Endodermal cell (in vitro differentiated cells): ENCODE measurements at regions not wholly inside any gene's neighbourhood (a gene's known extent, or its start where the extent isn't known, plus 50 kb on each side); places are given as distances from the start of the nearest gene placed in this dataset.

Experiments
- DNase-seq: peaks from one replicate; pipeline ENCODE4 v3.0.0-alpha.2; 2017
- H3K27ac ChIP-seq: 2 replicates; pipeline ENCODE4 v1.5.1; 2013; ENCODE audit warnings: mild to moderate bottlenecking, low read depth, low read length, moderate library complexity
- H3K27me3 ChIP-seq: 2 replicates; pipeline ENCODE4 v1.6.1; 2013; ENCODE audit warnings: mild to moderate bottlenecking, low read length, moderate library complexity; ENCODE audit not compliant: insufficient read depth, control insufficient read depth, poor library complexity, severe bottlenecking
- H3K36me3 ChIP-seq: 2 replicates; pipeline ENCODE4 v1.7.0; 2013; ENCODE audit warnings: mild to moderate bottlenecking, low read length, moderate library complexity; ENCODE audit not compliant: control insufficient read depth, insufficient read depth
- H3K4me1 ChIP-seq: one replicate; pipeline ENCODE4 v1.7.0; 2013; ENCODE audit warnings: low read length; ENCODE audit not compliant: control insufficient read depth, insufficient read depth
- H3K4me3 ChIP-seq: 2 replicates; pipeline ENCODE4 v1.5.1; 2013; ENCODE audit warnings: mild to moderate bottlenecking, low read length, moderate library complexity
- H3K9ac ChIP-seq: 2 replicates; pipeline ENCODE4 v1.6.1; 2013; ENCODE audit warnings: mild to moderate bottlenecking, low read length, moderate library complexity; ENCODE audit not compliant: poor library complexity, severe bottlenecking; ENCODE audit errors: extremely low read depth
- H3K9me3 ChIP-seq: 2 replicates; pipeline ENCODE4 v1.6.1; 2013; ENCODE audit warnings: mild to moderate bottlenecking, low read length, moderate library complexity; ENCODE audit not compliant: control insufficient read depth
- H3K27ac Mint-ChIP-seq: 2 replicates; pipeline ENCODE4 v1.8.0; 2020; ENCODE audit warnings: mixed read lengths
- H3K27me3 Mint-ChIP-seq: 2 replicates; pipeline ENCODE4 v1.8.0; 2021; ENCODE audit warnings: mild to moderate bottlenecking, mixed read lengths; ENCODE audit not compliant: insufficient read depth
- H3K36me3 Mint-ChIP-seq: 2 replicates; pipeline ENCODE4 v1.8.0; 2020; ENCODE audit warnings: low read depth, mixed read lengths
- H3K4me1 Mint-ChIP-seq: 2 replicates; pipeline ENCODE4 v1.8.0; 2020; ENCODE audit warnings: mixed read lengths
- H3K4me3 Mint-ChIP-seq: 2 replicates; pipeline ENCODE4 v1.8.0; 2020; ENCODE audit warnings: mild to moderate bottlenecking, moderate library complexity, mixed read lengths
- H3K9me3 Mint-ChIP-seq: 2 replicates; pipeline ENCODE4 v1.8.0; 2020; ENCODE audit warnings: mild to moderate bottlenecking, mixed read lengths
- CTCF ChIP-seq: fragments of 200-600 bp; sonication (generic); conservative IDR thresholded peaks from 2 replicates; pipeline ENCODE4 v1.5.0; 2021; ENCODE audit warnings: antibody characterized with exemption, mild to moderate bottlenecking
- WGBS, 2 experiments: methylation state at CpG; one replicate each; pipeline versions ENCODE4 v1.1.5 to v1.1.7; 2013; ENCODE audit warnings: missing lambda C conversion rate in 2 of 2, mixed read lengths in 1 of 2; ENCODE audit not compliant: insufficient coverage in 1 of 2, insufficient read length in 1 of 2; 5-methylcytosine and 5-hydroxymethylcytosine counted together

- TF ChIP-seq CTCF = peak; percentile 74
- no peak overlapping the region for H3K9ac ChIP-seq
- H3K9me3 ChIP-seq = peaks cover 10% of the 10 kb centered on the region
- no peaks in the 10 kb centered on the region for H3K36me3 Mint-ChIP-seq
- H3K27me3 Mint-ChIP-seq = no peaks in the 10 kb centered on the region
- peaks cover 7% of the 10 kb centered on the region for H3K4me1 Mint-ChIP-seq
- no peaks in the 10 kb centered on the region for H3K36me3 ChIP-seq
- no peaks in the 10 kb centered on the region for H3K27me3 ChIP-seq
- H3K27ac Mint-ChIP-seq = no peak overlapping the region
- no peaks in the 10 kb centered on the region for H3K4me1 ChIP-seq
- H3K4me3 ChIP-seq = no peak overlapping the region
- H3K9me3 Mint-ChIP-seq = peaks cover 6% of the 10 kb centered on the region
- H3K27ac ChIP-seq = no peak overlapping the region
- WGBS, 2 experiments = 55 to 76% methylated on average over 2 to 3 of the region's 3 CpGs
- peak; percentile 68 for DNase-seq
- H3K4me3 Mint-ChIP-seq = no peak overlapping the region
Observed at GRCh38 chr3:1987980-1988379, 110.7 kb upstream of the CNTN4 start.

- no peaks in the 10 kb centered on the region for H3K4me1 ChIP-seq
- no peak for DNase-seq
- H3K27me3 Mint-ChIP-seq = no peaks in the 10 kb centered on the region
- H3K9me3 Mint-ChIP-seq = no peaks in the 10 kb centered on the region
- H3K9me3 ChIP-seq = peaks cover 4% of the 10 kb centered on the region
- no peak for TF ChIP-seq CTCF
- no CpG with 5 or more reads among the region's 1 CpG for WGBS, 2 experiments
- no peak overlapping the region for H3K9ac ChIP-seq
- no peak overlapping the region for H3K27ac ChIP-seq
- H3K27ac Mint-ChIP-seq = no peak overlapping the region
- no peaks in the 10 kb centered on the region for H3K36me3 Mint-ChIP-seq
- no peak overlapping the region for H3K4me3 ChIP-seq
- H3K4me1 Mint-ChIP-seq = no peaks in the 10 kb centered on the region
- H3K27me3 ChIP-seq = no peaks in the 10 kb centered on the region
- H3K4me3 Mint-ChIP-seq = no peak overlapping the region
- H3K36me3 ChIP-seq = no peaks in the 10 kb centered on the region
Observed at GRCh38 chr3:1998739-1999138, 99.9 kb upstream of the CNTN4 start.

DNA sequence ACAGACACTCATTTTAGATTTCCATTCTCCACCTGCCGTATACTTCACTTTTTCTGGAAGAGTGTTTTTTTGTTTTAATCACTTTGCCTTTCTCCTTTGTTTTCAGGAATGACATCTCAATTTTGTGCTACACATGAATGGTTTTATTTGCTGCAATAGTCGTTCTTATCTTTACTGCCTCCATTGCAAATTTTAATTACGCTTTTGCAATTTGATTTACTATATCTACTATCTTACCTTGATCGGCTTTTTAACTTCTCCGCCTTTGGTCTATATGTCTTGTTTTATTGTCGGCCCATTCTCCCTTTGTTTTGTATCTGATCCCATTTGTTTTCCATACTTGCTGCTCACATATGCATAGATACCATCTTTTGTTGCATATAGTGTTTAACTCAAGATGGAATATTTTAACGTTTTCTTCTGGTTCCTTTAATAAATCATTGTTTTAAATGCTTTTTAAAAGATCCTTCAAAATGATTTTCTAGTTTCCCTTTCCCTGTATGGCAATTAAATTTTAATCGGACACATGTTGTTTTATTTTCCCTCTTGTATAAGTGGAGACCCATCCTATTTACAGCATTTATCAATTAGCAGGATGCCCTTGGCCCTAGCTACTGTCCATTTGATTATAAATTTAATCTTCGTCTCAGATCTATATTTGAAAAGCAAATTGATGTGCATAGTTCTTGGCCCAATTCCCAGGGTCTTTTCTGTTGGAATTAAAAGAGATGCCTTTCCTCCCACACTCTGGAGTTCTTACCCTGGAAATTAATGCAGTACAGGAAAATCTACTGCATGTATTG, 97.2 kb upstream of the CNTN4 start:
- H3K4me1 ChIP-seq = no peaks in the 10 kb centered on the region

More for the DNA sequence above, 97.2 kb upstream of the CNTN4 start:
- no peak overlapping the region for H3K27ac Mint-ChIP-seq
- Histone ChIP-seq H3K36me3 (no peaks in the 10 kb centered on the region), H3K9ac (no peak overlapping the region), H3K27ac (no peak overlapping the region), H3K4me3 (no peak overlapping the region), H3K9me3 (peaks cover 8% of the 10 kb centered on the region), H3K27me3 (no peaks in the 10 kb centered on the region)
- no peaks in the 10 kb centered on the region for H3K27me3 Mint-ChIP-seq
- no peaks in the 10 kb centered on the region for H3K4me1 Mint-ChIP-seq
- TF ChIP-seq CTCF = no peak
- no peak overlapping the region for H3K4me3 Mint-ChIP-seq
- no peaks in the 10 kb centered on the region for H3K36me3 Mint-ChIP-seq
- H3K9me3 Mint-ChIP-seq = peaks cover 3% of the 10 kb centered on the region
- DNase-seq = no peak
- 82 to 100% methylated on average over 4 to 9 of the region's 9 CpGs for WGBS, 2 experiments
